HG03025 (cell line): ENCODE measurements at regions not wholly inside any gene's neighbourhood (a gene's known extent, or its start where the extent isn't known, plus 50 kb on each side); places are given as distances from the start of the nearest gene placed in this dataset.
A peak's percentile ranks its signal among the peaks of the same experiment; 100 is the strongest.

ENCODE experiments used
- ATAC-seq: cut with Tn5 transposase; IDR thresholded peaks from one replicate; pipeline ENCODE4 v1.9.1; 2021; ENCODE audit warnings: mild to moderate bottlenecking, moderate library complexity; ENCODE audit not compliant: unreplicated experiment, low FRiP score

- peak; percentile 87 for ATAC-seq
These were observed 276.6 kb upstream of the VLDLR start for GRCh38 chr9:2345013-2345412.

DNA sequence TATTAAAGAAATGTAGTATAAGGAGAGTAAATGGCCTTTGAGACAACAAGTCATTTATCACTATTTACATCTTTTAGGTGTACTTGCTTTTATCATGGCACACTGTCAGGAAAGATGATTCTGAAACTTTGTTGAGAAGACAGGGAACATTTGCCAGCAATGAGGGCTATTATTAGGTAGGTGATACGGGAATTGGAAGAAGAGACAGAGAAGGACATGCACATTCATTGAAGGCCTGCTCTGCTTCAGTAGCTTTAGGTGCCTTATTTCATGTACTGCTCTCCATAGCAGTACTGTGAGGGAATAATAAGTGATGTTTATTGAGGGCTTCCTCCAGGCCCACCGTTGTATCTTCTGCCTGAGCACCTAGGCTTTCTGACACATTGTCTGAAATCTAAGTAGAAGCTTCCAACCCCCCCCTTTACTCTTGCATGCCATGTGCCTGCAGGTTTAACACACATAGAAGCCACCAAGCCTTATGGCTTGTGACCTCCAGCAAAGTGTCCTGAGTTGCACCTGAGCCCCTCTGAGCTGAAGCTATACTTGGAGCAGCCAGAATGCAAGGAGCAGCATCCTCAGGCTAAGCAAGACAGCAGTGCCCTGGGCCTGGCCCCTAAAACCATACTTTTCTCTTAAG, 275.2 kb upstream of the VLDLR start:
- no peak for ATAC-seq

GRCh38 chr9:2351324-2351723, 270.3 kb upstream of the VLDLR start:
- ATAC-seq, result no peak

DNA sequence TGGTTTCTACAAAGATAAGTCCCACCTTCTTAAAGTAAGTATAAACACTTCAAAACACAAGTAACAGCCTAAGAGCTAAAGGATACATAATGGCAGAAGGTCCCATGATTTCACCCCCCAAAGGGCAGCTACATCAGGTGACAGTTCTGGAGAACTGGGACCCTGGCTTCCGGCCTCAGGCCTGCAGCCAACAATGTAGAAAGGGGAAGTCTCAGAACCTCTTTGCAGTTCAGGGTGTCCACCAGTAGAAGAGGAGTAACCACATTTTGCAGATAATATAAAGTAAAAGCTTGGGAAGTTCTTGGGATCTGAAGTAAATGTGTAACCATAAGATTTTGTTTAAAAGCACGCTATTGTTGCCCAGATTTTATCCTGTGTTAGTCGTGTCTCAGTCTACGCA, 267.4 kb upstream of the VLDLR start:
- no peak for ATAC-seq

GRCh38 chr9:2354856-2355696, 266.5 kb upstream of the VLDLR start:
- no peak for ATAC-seq

GRCh38 chr9:2355697-2355983, 265.9 kb upstream of the VLDLR start:
- ATAC-seq, result no peak

- ATAC-seq, result no peak
These were observed 265.4 kb upstream of the VLDLR start for GRCh38 chr9:2356041-2356790.

DNA sequence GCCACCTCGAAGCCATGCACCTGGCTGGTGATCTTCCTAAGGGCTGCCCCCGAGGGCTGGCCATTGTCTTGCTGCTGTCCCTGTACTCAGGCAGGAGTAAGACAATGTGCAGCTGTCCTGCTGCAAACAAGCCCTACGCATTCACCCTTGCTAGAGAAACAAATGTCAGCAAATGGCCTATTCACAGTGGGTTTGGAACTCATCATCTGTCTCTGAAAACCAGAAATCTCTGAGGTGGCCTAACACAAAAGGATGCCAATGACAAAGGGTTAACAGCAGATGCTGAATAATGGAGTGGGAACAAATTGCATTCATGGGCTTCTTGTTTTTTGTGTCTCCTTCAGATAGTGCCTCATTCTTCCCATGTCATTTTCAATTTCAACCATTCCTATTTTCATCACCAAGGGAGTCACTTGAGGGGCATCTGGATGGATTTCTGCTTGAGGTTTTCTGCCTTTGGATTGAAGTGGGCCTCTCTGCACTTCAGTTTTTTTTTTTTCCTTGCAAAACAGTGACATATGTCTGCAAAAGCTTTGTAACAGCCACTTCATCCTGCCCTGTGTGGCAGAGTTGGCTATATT, 261.6 kb upstream of the VLDLR start:
- no peak for ATAC-seq

DNA sequence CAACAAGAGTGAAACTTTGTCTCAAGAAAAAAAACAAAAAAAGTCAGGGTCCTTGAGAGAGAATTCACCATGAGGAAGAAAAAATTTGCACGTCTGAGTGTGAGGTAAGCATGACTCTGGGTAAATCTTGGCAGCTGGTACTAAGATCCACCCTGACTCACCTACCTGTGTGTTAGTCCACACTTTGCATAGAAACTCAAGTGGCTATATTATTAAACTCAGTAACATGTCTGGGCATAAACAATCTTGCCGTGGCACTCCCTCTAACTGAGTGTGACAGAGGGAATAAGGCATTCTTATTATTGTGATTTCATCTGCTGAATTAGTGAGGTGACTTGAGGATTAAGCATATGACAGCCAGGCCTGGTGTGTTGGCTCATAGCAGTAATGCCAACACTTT, 259.4 kb upstream of the VLDLR start:
- ATAC-seq, result no peak

DNA sequence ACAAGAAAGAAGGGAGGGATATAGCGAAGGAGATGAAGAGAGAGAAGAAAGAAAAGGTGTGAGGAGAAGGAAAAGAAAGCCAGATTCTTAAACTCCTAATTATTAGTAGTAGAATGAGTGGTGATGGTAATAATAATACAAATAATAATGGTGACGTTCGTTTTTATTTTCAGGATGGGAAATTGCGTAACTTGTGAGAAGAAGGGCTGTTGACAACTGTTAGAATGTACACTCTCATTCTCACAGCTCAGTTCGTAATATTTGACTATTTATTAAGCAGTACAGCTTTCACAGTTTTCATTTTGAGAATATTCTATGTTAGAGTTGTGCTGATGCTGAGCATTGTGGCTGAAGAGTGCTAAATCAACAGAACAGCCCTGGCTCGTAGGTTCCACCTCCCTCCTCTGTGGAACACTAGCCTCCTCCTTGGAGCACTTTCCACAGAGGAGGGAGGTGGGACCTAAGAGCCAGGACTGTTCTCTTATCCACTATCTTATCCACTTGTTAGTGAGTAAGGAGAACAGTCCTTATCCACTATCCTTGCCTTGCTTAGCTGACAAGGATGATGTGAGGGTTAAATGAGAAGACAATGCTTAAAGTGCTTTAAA, 258.3 kb upstream of the VLDLR start:
- ATAC-seq, result no peak

DNA sequence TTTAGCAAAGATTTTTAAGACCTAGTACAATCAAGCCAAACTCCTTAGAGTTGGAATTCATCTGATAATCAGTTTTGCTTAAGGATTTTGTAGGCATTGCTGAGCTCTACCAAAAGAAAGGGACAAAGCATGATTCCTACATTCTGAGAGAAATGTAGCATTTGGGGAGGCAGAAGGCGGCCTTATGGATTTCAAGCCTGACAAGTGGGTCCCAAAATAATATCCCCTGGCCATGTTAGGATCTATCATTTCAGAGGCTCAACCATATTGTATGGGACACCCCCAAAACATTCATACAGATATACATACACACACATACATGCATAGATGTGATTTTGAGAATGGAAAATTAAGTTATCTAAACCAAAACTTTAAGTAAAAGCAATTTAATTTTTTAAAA, 257.8 kb upstream of the VLDLR start:
- ATAC-seq, result no peak

DNA sequence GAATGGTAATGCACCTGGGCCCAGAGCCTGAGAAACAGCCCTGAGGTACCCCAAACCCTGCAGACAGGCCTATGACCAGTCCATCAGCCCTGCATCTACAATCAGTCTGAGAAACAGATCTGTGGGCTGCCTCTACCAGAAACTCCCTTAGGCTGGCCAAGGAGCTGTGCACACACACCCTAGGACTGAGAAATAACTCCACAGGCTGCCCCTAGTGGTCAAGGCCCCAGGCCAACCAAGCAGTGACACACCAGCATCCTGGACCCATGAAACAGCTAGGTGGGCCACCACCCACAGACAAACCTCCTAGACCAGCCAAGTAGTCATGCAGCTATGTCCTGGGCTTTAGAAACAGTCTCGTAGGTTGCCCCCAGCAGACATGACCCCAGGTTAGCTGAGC, 253.6 kb upstream of the VLDLR start:
- no peak for ATAC-seq

DNA sequence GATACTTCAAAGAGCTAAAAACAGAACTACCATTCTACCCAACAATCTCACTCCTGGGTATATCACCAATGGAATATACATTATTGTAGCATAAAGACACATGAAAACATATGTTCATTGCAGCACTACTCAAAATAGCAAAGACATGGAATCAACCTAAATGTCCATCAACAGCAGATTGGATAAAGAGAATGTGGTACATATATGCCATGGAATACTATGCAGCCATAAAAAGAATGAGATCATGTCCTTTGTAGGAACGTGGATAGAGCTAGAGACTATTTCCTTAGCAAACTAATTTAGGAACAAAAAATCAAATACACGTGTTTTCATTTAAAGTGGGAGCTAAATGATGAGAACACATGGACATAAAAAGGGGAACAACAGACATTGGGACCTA, 247.9 kb upstream of the VLDLR start:
- ATAC-seq, result no peak

DNA sequence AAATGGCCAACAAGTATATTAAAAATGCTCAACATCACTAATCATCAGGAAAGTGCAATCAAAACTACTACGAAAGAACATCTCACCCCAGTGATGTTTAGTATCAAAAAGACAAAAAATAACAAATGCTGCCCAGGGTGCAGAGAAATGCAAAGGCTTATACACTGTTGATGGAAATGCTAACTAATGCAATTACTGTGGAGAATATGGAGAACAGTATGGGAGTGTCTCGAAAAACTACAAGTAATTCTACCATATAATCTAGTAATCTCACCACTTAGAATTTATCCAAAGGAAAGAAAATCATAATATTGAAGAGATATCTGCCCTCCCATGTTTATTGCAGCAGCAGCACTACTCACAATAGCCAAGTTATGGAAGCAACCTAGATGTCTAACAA, 246.5 kb upstream of the VLDLR start:
- no peak for ATAC-seq

GRCh38 chr9:2377117-2377516, 244.5 kb upstream of the VLDLR start:
- no peak for ATAC-seq

- no peak for ATAC-seq
These were observed 243.8 kb upstream of the VLDLR start for GRCh38 chr9:2377834-2378233.

DNA sequence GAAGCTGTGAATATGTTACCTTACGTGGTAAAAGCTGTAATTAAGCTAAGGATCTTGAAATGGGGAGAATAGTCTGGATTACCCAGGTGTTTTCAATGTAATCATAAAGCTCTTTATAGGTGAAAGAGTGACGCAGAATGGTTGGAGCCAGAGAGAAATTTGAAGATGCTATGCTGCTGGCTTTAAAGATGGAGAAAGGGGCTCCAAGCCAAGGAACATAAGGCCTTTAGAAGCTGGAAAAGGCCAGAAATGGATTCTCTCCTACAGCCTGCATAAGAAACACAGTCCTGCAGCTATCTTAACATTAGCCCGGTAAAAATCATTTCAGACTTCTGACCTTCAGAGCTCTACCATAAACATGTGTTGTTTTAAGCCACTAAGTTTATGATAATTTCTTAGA, 243.3 kb upstream of the VLDLR start:
- ATAC-seq, result no peak

- no peak for ATAC-seq
These were observed 242.8 kb upstream of the VLDLR start for GRCh38 chr9:2378816-2379215.

DNA sequence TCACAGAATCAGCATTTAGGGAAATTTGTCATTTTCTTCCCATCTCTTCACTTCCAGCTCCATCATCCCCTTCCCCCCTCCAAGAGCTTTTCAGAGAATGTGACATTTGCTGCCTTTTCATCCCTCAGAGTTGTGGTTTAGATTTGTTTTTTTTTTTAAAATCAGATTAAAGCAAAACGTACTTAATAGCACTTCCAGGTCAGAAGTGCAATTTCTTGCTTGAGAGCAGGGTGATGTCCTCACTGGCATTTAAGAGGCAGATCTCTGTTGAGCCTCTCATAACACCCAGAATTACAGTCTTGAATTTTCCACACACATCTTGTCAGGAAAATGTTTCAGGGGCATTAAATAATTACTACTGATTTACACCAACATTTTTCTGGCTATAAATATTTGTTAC, 236.8 kb upstream of the VLDLR start:
- ATAC-seq, result no peak

DNA sequence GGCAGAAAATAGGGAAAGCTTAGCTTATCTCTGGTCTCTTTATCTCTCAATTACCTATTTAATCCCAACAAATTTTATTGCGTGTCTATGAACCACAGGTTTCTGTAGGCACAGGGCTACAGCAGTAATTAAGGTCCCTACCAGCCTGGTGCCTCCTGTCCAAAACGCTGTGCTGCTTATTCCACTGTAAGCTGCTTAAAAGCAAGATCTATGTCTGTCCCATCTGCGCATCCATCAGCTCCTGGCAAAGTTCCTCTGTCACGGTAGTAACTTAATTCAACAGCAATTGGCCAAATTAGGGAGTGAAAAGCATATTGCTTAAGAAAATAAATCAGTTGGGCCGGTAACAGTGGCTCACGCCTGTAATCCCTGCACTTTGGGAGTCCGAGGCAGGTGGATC, 235.8 kb upstream of the VLDLR start:
- no peak for ATAC-seq

- no peak for ATAC-seq
These were observed 235.0 kb upstream of the VLDLR start for GRCh38 chr9:2386566-2386965.
